ENCODE measurements at regions not wholly inside any gene's neighbourhood (a gene's known extent, or its start where the extent isn't known, plus 50 kb on each side); places are given as distances from the start of the nearest gene placed in this dataset.

- 71 to 73% methylated on average over 4 of the region's 4 CpGs for WGBS, 2 donors
- DNase-seq (ENCODE audit: low spot score in 2 of 2), result no peak
- Histone ChIP-seq H3K4me3 (no peak overlapping the region), H3K27ac (no peak overlapping the region), H3K27me3 (peaks cover 0 to 5% of the 10 kb centered on the region in 2 donors), H3K9me3 (no peaks in the 10 kb centered on the region), H3K36me3 (no peaks in the 10 kb centered on the region), H3K4me1 (no peaks in the 10 kb centered on the region)
- no peak for TF ChIP-seq EP300 (IDR thresholded peaks at IDR 0.05)
- TF ChIP-seq CTCF (IDR thresholded peaks at IDR 0.05), result no peak
- no peak for TF ChIP-seq POLR2A (IDR thresholded peaks at IDR 0.05)
These were observed 80.5 kb downstream of the ZIC3 start for GRCh38 chrX:137646472-137646871.

GRCh38 chrX:137651647-137652046, 85.7 kb downstream of the ZIC3 start:
- no peak overlapping the region for H3K27ac ChIP-seq
- no peaks in the 10 kb centered on the region for H3K27me3 ChIP-seq
- H3K36me3 ChIP-seq, result no peaks in the 10 kb centered on the region
- no peaks in the 10 kb centered on the region for H3K4me1 ChIP-seq
- no peaks in the 10 kb centered on the region for H3K9me3 ChIP-seq
- DNase-seq (ENCODE audit: low spot score in 2 of 2), result no peak
- TF ChIP-seq EP300 (IDR thresholded peaks at IDR 0.05), result no peak
- TF ChIP-seq CTCF (IDR thresholded peaks at IDR 0.05), result no peak
- no peak for TF ChIP-seq POLR2A (IDR thresholded peaks at IDR 0.05)
- WGBS, 2 donors, result 63 to 84% methylated on average over 2 of the region's 2 CpGs
- H3K4me3 ChIP-seq, result no peak overlapping the region

- no peak overlapping the region for H3K4me3 ChIP-seq
- WGBS, 2 donors, result 79 to 83% methylated on average over 3 of the region's 3 CpGs
- no peaks in the 10 kb centered on the region for H3K9me3 ChIP-seq
- TF ChIP-seq EP300 (IDR thresholded peaks at IDR 0.05), result no peak
- TF ChIP-seq POLR2A (IDR thresholded peaks at IDR 0.05), result no peak
- no peak for TF ChIP-seq CTCF (IDR thresholded peaks at IDR 0.05)
- no peaks in the 10 kb centered on the region for H3K27me3 ChIP-seq
- no peaks in the 10 kb centered on the region for H3K4me1 ChIP-seq
- no peak overlapping the region for H3K27ac ChIP-seq
- DNase-seq (ENCODE audit: low spot score in 2 of 2), result no peak
- no peaks in the 10 kb centered on the region for H3K36me3 ChIP-seq
These were observed 86.2 kb downstream of the ZIC3 start for GRCh38 chrX:137652086-137652485.

GRCh38 chrX:137654481-137654880, 88.6 kb downstream of the ZIC3 start:
- Histone ChIP-seq H3K27ac (no peak overlapping the region), H3K4me3 (no peak overlapping the region), H3K9me3 (no peaks in the 10 kb centered on the region), H3K36me3 (no peaks in the 10 kb centered on the region), H3K4me1 (no peaks in the 10 kb centered on the region), H3K27me3 (no peaks in the 10 kb centered on the region)
- TF ChIP-seq POLR2A (IDR thresholded peaks at IDR 0.05), result no peak
- TF ChIP-seq CTCF (IDR thresholded peaks at IDR 0.05), result no peak
- no peak for TF ChIP-seq EP300 (IDR thresholded peaks at IDR 0.05)
- no peak for DNase-seq (ENCODE audit: low spot score in 2 of 2)

- WGBS, 2 donors, result 64 to 71% methylated on average over 6 of the region's 6 CpGs
- no peak overlapping the region for H3K27ac ChIP-seq
- H3K27me3 ChIP-seq, result no peaks in the 10 kb centered on the region
- no peak overlapping the region for H3K4me3 ChIP-seq
- TF ChIP-seq POLR2A (IDR thresholded peaks at IDR 0.05), result no peak
- no peak for TF ChIP-seq EP300 (IDR thresholded peaks at IDR 0.05)
- no peak for TF ChIP-seq CTCF (IDR thresholded peaks at IDR 0.05)
- H3K9me3 ChIP-seq, result peaks cover 0 to 6% (median 0%) of the 10 kb centered on the region in 4 donors
- H3K4me1 ChIP-seq, result no peaks in the 10 kb centered on the region
- DNase-seq (ENCODE audit: low spot score in 2 of 2), result no peak
- H3K36me3 ChIP-seq, result no peaks in the 10 kb centered on the region
These were observed 101.8 kb downstream of the ZIC3 start for GRCh38 chrX:137667776-137668175.
